Choroid plexus epithelial cell (primary cell): ENCODE measurements at regions not wholly inside any gene's neighbourhood (a gene's known extent, or its start where the extent isn't known, plus 50 kb on each side); places are given as distances from the start of the nearest gene placed in this dataset.

Experiments used
- DNase-seq: peaks from one replicate; pipeline ENCODE4 v3.0.0-alpha.2; 2010; ENCODE audit warnings: low read depth
- H3K4me3 ChIP-seq: 2 replicates; pipeline ENCODE4 v1.5.1; 2011; ENCODE audit warnings: low read depth, mild to moderate bottlenecking, control low read depth, low read length, moderate library complexity
- TF ChIP-seq, protein P1 (sequence below): conservative IDR thresholded peaks from 2 replicates; pipeline ENCODE4 v1.5.1; 2011; ENCODE audit warnings: low read depth, mild to moderate bottlenecking, control low read depth, inconsistent platforms, low read length, moderate library complexity

DNA sequence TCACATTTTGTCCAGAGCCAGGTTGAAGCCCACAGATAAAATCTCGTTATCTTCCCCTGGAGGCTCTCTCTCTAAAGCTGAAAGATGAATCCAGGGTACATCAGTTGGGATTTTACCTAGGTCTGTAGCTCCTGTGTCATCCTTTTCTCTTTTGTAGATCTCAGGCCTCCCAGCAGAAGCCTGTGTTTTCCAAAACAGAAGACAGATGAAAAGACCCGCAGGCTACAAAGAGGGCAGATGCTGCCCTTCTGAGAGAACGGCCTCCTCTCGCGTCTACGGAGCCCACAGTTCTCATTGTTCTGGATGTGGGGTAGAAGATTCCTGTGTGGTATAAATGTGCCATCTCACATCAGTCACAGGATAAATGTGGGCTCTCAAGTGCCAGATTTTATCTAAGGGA lies 139.5 kb downstream of the SUCLG1 start:
- no peak overlapping the region for H3K4me3 ChIP-seq
- TF ChIP-seq, protein P1, sequence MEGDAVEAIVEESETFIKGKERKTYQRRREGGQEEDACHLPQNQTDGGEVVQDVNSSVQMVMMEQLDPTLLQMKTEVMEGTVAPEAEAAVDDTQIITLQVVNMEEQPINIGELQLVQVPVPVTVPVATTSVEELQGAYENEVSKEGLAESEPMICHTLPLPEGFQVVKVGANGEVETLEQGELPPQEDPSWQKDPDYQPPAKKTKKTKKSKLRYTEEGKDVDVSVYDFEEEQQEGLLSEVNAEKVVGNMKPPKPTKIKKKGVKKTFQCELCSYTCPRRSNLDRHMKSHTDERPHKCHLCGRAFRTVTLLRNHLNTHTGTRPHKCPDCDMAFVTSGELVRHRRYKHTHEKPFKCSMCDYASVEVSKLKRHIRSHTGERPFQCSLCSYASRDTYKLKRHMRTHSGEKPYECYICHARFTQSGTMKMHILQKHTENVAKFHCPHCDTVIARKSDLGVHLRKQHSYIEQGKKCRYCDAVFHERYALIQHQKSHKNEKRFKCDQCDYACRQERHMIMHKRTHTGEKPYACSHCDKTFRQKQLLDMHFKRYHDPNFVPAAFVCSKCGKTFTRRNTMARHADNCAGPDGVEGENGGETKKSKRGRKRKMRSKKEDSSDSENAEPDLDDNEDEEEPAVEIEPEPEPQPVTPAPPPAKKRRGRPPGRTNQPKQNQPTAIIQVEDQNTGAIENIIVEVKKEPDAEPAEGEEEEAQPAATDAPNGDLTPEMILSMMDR, result no peak
- no peak for DNase-seq

DNA sequence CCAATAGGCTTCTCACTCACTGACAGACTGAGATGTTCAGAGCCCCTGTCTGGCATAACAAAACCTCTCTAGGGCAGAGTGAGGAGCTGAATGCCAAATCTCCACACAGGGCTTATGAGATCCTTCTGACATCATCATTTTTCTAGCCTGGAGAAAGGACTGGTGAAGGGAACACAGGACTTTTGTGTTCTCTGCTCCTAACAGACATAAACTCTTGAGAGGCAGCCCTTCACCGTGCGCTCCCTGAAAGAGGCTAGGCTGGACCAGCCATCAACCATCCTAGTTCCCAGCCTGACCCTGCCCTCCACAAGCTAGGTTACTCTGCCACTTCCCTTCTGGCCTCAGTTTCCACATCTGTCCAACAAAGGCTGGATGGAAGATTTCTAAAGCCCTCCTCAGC lies 141.9 kb downstream of the SUCLG1 start:
- TF ChIP-seq, protein P1, result no peak
- DNase-seq, result no peak
- no peak overlapping the region for H3K4me3 ChIP-seq

DNA sequence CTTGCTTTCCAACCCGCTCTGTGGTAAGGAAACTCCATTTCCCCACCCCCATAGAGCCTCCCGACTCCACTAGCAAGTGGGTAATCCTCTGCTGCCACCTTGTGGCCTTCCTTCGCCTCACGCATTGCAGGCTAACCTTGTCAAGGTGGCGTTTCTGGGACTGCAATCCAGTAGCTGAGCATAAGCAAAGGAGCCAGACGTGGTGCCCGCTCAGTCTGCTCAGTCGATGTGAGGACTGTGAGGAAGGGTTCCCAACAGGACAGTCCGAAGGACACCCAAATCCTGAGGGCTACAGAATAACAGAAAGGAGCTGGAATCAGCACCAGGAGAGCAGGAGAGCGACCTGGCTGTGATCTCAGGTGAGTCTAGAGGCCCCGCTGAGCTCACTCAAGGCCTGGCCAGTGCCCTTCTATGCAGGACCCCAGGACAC lies 144.2 kb downstream of the SUCLG1 start:
- TF ChIP-seq, protein P1, result peak; percentile 99
- no peak overlapping the region for H3K4me3 ChIP-seq
- peak; percentile 89 for DNase-seq

DNA sequence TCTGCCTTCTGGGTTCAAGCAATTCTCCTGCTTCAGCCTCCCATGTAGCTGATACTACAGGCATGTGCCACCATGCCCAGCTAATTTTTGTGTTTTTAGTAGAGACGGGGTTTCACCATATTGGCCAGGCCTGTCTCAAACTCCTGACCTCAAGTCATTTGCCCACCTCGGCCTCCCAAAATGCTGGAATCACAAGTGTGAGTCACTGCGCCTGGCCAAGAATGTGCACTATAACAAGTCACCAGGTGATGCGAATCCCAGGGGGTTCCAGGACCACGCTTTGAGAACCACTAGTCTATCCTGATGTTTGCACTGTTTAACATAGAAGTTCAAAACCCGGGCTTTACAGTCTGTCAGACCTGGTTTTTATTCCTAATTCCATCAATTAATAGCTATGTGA lies 144.8 kb downstream of the SUCLG1 start:
- TF ChIP-seq, protein P1, result no peak
- DNase-seq, result no peak
- no peak overlapping the region for H3K4me3 ChIP-seq

DNA sequence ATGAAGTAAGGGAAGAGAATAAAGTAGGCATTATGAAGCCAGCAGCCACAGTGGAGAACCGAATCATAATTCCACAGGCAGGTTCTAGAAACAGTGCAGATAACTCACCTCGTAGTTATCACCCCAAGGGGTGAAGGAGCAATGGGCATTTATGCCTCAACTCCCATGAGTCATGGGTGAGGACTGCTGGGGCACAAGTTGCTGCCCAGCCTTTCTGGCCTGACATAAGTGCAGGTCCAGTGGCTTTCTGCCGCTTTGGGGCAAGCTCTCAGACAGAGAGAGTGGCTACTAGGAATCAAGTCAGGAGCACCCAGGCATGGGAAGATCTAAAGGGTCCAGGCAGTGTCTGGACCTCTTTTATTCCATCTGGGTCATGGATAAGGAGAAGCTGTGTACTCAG lies 149.8 kb downstream of the SUCLG1 start:
- no peak for DNase-seq
- TF ChIP-seq, protein P1, result no peak
- H3K4me3 ChIP-seq, result no peak overlapping the region

DNA sequence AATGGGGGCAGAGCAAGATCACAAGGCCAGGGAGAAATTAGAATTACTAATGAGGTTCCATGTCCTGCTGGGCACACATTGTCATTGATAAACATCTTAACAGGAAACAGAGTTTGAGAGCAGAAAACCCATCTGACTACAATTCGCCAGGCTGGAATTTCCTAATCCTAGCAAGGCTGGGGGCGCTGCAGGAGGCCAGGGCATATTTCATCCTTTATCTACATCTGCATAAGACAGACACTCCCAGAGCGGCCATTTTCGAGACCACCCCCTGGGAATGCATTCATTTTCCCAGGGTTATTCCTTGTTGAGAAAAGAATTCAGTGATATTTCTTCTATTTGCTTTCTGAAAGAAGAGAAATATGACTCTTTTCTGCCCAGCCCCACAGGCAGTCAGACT lies 152.7 kb downstream of the SUCLG1 start:
- no peak overlapping the region for H3K4me3 ChIP-seq
- DNase-seq, result no peak
- TF ChIP-seq, protein P1, result no peak

DNA sequence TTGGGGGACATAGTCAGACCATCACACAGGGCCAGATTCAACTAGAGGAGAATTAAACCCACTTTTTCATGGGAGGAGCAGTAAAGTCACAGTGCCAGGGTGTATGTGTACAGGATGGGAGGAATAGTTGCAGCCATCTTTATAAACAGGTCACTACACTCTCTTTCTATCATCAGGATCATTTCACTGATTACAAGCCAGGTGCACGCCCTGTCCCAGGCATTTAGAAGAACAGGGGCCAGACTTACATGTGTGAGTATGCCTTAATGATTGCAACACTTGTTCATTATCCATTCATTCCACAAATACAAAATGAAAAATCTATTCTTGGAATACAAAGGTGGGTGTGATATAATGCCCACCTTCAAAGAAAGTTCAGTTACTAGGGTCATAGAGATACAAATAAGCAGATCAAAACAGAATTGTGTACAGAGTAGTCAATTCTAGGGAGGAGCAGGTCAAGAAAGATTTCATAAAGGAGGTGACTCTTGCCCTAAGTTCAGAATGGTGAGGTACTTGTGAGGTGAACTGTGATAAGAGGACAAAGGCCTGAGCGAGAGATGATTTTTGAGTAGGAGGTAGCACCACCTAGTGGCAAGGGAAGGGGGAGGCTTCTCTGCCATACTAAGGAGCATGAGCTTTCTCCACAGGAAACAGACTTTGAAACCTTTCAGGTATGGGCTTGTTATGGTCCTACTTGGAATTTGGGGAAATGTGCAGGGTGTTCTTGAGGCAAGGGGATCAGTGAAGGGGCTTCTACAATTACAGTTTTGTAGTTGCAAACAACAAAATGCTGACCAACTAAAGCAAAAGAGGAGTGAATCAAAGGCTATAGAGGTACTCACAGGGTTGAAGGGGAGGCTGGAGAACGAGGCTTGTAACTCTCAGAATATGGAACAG lies 156.3 kb downstream of the SUCLG1 start:
- H3K4me3 ChIP-seq, result no peak overlapping the region
- peak; percentile 58 for DNase-seq
- TF ChIP-seq, protein P1, result peak; percentile 84
